ENCODE measurements at regions not wholly inside any gene's neighbourhood (a gene's known extent, or its start where the extent isn't known, plus 50 kb on each side); places are given as distances from the start of the nearest gene placed in this dataset.

- H3K4me1 ChIP-seq = peaks cover 19 to 36% (median 34%) of the 10 kb centered on the region in 4 donors
- H3K36me3 ChIP-seq = no peaks in the 10 kb centered on the region
- TF ChIP-seq POLR2AphosphoS5 (IDR thresholded peaks at IDR 0.05) = no peak
- TF ChIP-seq EP300 (IDR thresholded peaks at IDR 0.05) = no peak
- TF ChIP-seq CTCF (IDR thresholded peaks at IDR 0.05) = no peak
- no peak for TF ChIP-seq POLR2A (IDR thresholded peaks at IDR 0.05; ENCODE audit: low read depth)
- 71% methylated on average over 4 of the region's 9 CpGs for WGBS
- H3K27ac ChIP-seq (replicated peaks in 1 of 4) = no peak overlapping the region
- DNase-seq (ENCODE audit: extremely low spot score) = no peak
- H3K27me3 ChIP-seq = no peaks in the 10 kb centered on the region
- peaks cover 0 to 6% (median 2%) of the 10 kb centered on the region in 4 donors for H3K9me3 ChIP-seq
- no peak overlapping the region for H3K4me3 ChIP-seq
- intact Hi-C loops (cut with DNase I) = no loop called here
Measured at GRCh38 chr15:70504299-70504951, 258.9 kb downstream of the UACA start.

DNA sequence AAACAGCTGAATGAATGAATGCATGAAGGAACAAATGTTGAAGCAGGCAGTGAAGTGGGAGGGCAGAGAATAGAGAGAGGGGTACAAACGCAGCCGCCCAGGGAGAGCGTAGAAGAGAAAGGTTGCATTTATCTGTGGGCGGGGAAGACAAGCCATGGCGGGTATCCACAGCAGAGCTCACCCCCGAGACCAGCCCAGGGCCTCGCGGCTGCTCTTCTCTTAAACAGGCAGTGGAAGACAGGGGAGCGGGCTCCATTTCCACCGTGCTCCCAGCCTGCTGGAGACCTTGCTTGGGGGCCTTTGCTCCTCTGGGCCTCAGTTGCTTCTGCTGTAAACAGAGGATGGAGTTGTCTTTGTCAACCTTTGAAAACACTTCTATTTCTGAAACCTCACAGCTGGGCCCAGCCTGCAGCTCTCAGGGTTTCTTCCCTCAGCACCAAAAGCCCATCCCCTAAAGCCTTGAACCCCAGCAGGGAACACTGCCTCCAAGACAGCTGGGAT lies 259.5 kb downstream of the UACA start:
- no peak overlapping the region for H3K4me3 ChIP-seq
- intact Hi-C loops (cut with DNase I) = no loop called here
- WGBS = 86% methylated on average over 10 of the region's 10 CpGs
- TF ChIP-seq CTCF (IDR thresholded peaks at IDR 0.05) = no peak
- TF ChIP-seq POLR2AphosphoS5 (IDR thresholded peaks at IDR 0.05) = no peak
- TF ChIP-seq POLR2A (IDR thresholded peaks at IDR 0.05; ENCODE audit: low read depth) = no peak
- no peak for TF ChIP-seq EP300 (IDR thresholded peaks at IDR 0.05)
- H3K36me3 ChIP-seq = no peaks in the 10 kb centered on the region
- peaks cover 19 to 36% (median 34%) of the 10 kb centered on the region in 4 donors for H3K4me1 ChIP-seq
- no peaks in the 10 kb centered on the region for H3K27me3 ChIP-seq
- H3K9me3 ChIP-seq = peaks cover 0 to 6% (median 0%) of the 10 kb centered on the region in 4 donors
- no peak for DNase-seq (ENCODE audit: extremely low spot score)
- no peak overlapping the region for H3K27ac ChIP-seq (replicated peaks in 1 of 4)

GRCh38 chr15:70503073-70503745 lies 260.1 kb downstream of the UACA start:
- TF ChIP-seq POLR2A (IDR thresholded peaks at IDR 0.05; ENCODE audit: low read depth) (no peak), CTCF (IDR thresholded peaks at IDR 0.05) (no peak), EP300 (IDR thresholded peaks at IDR 0.05) (no peak), POLR2AphosphoS5 (IDR thresholded peaks at IDR 0.05) (no peak)
- H3K4me3 ChIP-seq = no peak overlapping the region
- H3K27me3 ChIP-seq = no peaks in the 10 kb centered on the region
- no peak overlapping the region for H3K27ac ChIP-seq (replicated peaks in 1 of 4)
- peaks cover 0 to 6% (median 0%) of the 10 kb centered on the region in 4 donors for H3K9me3 ChIP-seq
- DNase-seq (ENCODE audit: extremely low spot score) = no peak
- H3K4me1 ChIP-seq = peaks cover 19 to 36% (median 34%) of the 10 kb centered on the region in 4 donors
- intact Hi-C loops (cut with DNase I) = no loop called here
- WGBS = 95% methylated on average over 8 of the region's 8 CpGs
- no peaks in the 10 kb centered on the region for H3K36me3 ChIP-seq

DNA sequence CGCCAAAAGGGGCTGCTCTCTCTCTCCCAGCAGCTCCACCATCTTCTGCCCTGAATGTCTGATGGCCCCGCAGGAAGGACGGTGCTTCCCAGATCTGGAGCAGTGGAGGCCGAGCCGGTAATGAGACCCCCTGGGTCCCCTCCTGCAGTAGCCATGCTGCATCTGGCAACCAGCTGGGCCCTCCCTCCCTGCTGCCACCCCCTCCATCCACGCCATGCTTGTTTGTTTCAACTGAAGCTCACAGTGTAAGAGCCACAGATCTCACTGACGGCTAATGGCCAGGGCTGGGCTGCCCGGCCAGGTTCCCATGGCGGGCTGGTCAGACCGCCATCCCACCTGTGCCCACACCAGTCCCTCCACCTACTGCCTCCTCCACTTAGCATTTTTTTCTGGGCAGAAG lies 260.8 kb downstream of the UACA start:
- H3K36me3 ChIP-seq = no peaks in the 10 kb centered on the region
- 99% methylated on average over 7 of the region's 10 CpGs for WGBS
- intact Hi-C loops (cut with DNase I) = no loop called here
- H3K27ac ChIP-seq (replicated peaks in 1 of 4) = no peak overlapping the region
- no peak overlapping the region for H3K4me3 ChIP-seq
- peaks cover 19 to 36% (median 34%) of the 10 kb centered on the region in 4 donors for H3K4me1 ChIP-seq
- no peak for DNase-seq (ENCODE audit: extremely low spot score)
- peaks cover 0 to 6% (median 0%) of the 10 kb centered on the region in 4 donors for H3K9me3 ChIP-seq
- TF ChIP-seq EP300 (IDR thresholded peaks at IDR 0.05) (no peak), POLR2AphosphoS5 (IDR thresholded peaks at IDR 0.05) (no peak), POLR2A (IDR thresholded peaks at IDR 0.05; ENCODE audit: low read depth) (no peak), CTCF (IDR thresholded peaks at IDR 0.05) (no peak)
- H3K27me3 ChIP-seq = no peaks in the 10 kb centered on the region
